SK-N-MC (cell line): ENCODE measurements at regions not wholly inside any gene's neighbourhood (a gene's known extent, or its start where the extent isn't known, plus 50 kb on each side); places are given as distances from the start of the nearest gene placed in this dataset.

Experiments
- EZH2 ChIP-seq: fragments of 200-600 bp; sonication (generic); IDR thresholded peaks from one replicate; pipeline ENCODE4 v1.6.1; 2017; ENCODE audit warnings: antibody characterized with exemption
- FOXP2 ChIP-seq: optimal IDR thresholded peaks from 2 replicates; pipeline ENCODE3; 2011; ENCODE audit warnings: mild to moderate bottlenecking, moderate library complexity; ENCODE audit not compliant: insufficient read depth; ENCODE audit errors: extremely low read length, control extremely low read depth
- POLR2AphosphoS5 ChIP-seq: IDR thresholded peaks from 2 replicates; pipeline ENCODE4 v1.6.1; 2012; ENCODE audit warnings: mild to moderate bottlenecking, low read depth, low read length, borderline replicate concordance

- TF ChIP-seq POLR2AphosphoS5 (no peak), EZH2 (no peak), FOXP2 (no peak)
These were observed 136.8 kb upstream of the BTBD3 start for GRCh38 chr20:11780765-11781369.
